ENCODE measurements at regions not wholly inside any gene's neighbourhood (a gene's known extent, or its start where the extent isn't known, plus 50 kb on each side); places are given as distances from the start of the nearest gene placed in this dataset.

DNA sequence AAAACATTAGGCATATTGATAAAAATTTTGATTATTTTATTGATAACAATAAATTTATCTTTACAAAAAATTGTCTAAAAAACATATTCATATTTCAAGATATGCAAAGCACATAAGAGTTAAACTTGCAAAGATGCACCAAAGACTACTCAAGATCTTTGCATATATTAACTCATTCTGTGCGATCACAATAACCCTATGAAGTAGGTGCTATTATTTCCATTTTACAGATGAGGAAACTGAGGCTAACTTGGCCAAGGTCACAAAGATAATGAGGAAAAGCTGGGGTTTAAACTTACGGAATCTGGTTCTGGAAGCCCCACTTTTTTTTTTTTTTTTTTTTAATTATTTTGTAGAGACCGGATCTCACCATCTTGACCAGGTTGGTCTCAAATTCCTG is 94.4 kb upstream of the SERTAD2 start:
- TF ChIP-seq, protein P1, sequence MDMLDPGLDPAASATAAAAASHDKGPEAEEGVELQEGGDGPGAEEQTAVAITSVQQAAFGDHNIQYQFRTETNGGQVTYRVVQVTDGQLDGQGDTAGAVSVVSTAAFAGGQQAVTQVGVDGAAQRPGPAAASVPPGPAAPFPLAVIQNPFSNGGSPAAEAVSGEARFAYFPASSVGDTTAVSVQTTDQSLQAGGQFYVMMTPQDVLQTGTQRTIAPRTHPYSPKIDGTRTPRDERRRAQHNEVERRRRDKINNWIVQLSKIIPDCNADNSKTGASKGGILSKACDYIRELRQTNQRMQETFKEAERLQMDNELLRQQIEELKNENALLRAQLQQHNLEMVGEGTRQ (IDR thresholded peaks at IDR 0.05; ENCODE audit: borderline replicate concordance, low read depth, low read length), result no peak
- TF ChIP-seq EP300 (IDR thresholded peaks at IDR 0.05; ENCODE audit: borderline replicate concordance in 1 of 2, low read depth in 1 of 2, low read length in 1 of 2), result no peak
- no peak for TF ChIP-seq RAD21 (IDR thresholded peaks at IDR 0.05; ENCODE audit: low read length)
- TF ChIP-seq, protein P2, sequence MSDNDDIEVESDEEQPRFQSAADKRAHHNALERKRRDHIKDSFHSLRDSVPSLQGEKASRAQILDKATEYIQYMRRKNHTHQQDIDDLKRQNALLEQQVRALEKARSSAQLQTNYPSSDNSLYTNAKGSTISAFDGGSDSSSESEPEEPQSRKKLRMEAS (IDR thresholded peaks at IDR 0.05; ENCODE audit: low read depth), result no peak
